Liver (tissue), 3 donors: ENCODE measurements at regions not wholly inside any gene's neighbourhood (a gene's known extent, or its start where the extent isn't known, plus 50 kb on each side); places are given as distances from the start of the nearest gene placed in this dataset.

Source experiments
- EGR1 ChIP-seq, 2 donors: IDR thresholded peaks; 2 replicates each; pipeline ENCODE4 v1.6.1; 2016 to 2018; ENCODE audit warnings: antibody characterized with exemption in 2 of 2, low read depth in 2 of 2
- FOXA1 ChIP-seq: IDR thresholded peaks from 2 replicates; pipeline ENCODE4 v1.6.1; 2016; ENCODE audit warnings: antibody characterized with exemption
- JUND ChIP-seq, 2 donors: IDR thresholded peaks; 2 replicates each; pipeline ENCODE4 v1.6.1; 2016; ENCODE audit warnings: antibody characterized with exemption in 2 of 2
- RAD21 ChIP-seq, 2 donors: IDR thresholded peaks; 2 replicates each; pipeline ENCODE4 v1.6.1; 2016; ENCODE audit warnings: antibody characterized with exemption in 2 of 2, mild to moderate bottlenecking in 2 of 2
- RXRA ChIP-seq, 2 donors: IDR thresholded peaks; 2 replicates each; pipeline ENCODE4 v1.6.1; 2017 to 2018; ENCODE audit warnings: antibody characterized with exemption in 2 of 2, mild to moderate bottlenecking in 1 of 2
- SP1 ChIP-seq: IDR thresholded peaks from 2 replicates; pipeline ENCODE4 v1.6.1; 2018; ENCODE audit warnings: antibody characterized with exemption, mild to moderate bottlenecking
- TAF1 ChIP-seq: conservative IDR thresholded peaks from 2 replicates; pipeline ENCODE4 v1.6.1; 2016; ENCODE audit warnings: antibody characterized with exemption, mild to moderate bottlenecking
- YY1 ChIP-seq: IDR thresholded peaks from 2 replicates; pipeline ENCODE4 v1.6.1; 2016; ENCODE audit warnings: antibody characterized with exemption, mild to moderate bottlenecking
- TF ChIP-seq, protein P1 (sequence below): IDR thresholded peaks from 2 replicates; pipeline ENCODE4 v1.6.1; 2016; ENCODE audit warnings: antibody characterized with exemption, mild to moderate bottlenecking
- TF ChIP-seq, protein P2 (sequence below): fragments of 150-350 bp; IDR thresholded peaks from 2 replicates; pipeline ENCODE4 v1.5.1; 2017; ENCODE audit warnings: improper control_type of control experiment, low read depth, low read length; ENCODE audit not compliant: missing input control
- donor health status: healthy.
- donor health status: healthy.

DNA sequence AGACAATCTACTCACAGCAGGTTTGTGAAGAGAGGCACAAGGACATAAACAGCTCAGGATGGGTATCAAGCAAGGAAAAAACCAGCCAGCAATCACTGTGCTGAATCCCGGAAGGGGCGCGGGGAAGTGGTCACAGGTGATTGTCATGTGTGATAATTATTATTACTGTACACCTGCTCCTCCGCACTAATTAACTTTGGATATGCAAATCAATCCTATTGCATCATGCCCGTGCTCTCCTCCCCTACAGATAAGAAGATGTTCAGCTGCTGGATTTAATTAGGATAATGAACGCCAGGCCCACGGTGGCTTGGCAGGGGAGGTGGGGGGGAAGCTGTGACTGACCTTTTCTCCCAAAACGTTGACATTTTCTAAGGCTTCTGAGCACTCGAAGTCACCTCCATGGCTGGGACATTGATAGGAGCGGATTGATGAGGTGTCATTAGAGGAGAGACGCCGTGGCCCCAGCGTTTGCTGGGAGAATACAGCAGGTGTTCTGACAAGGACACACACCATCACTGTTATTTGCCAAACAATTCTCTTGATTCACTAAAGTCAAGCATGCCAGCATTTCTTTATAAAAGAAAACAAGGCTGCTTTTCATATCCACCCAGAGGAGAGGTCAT lies 160.3 kb upstream of the VRK2 start:
- TF ChIP-seq, protein P1, sequence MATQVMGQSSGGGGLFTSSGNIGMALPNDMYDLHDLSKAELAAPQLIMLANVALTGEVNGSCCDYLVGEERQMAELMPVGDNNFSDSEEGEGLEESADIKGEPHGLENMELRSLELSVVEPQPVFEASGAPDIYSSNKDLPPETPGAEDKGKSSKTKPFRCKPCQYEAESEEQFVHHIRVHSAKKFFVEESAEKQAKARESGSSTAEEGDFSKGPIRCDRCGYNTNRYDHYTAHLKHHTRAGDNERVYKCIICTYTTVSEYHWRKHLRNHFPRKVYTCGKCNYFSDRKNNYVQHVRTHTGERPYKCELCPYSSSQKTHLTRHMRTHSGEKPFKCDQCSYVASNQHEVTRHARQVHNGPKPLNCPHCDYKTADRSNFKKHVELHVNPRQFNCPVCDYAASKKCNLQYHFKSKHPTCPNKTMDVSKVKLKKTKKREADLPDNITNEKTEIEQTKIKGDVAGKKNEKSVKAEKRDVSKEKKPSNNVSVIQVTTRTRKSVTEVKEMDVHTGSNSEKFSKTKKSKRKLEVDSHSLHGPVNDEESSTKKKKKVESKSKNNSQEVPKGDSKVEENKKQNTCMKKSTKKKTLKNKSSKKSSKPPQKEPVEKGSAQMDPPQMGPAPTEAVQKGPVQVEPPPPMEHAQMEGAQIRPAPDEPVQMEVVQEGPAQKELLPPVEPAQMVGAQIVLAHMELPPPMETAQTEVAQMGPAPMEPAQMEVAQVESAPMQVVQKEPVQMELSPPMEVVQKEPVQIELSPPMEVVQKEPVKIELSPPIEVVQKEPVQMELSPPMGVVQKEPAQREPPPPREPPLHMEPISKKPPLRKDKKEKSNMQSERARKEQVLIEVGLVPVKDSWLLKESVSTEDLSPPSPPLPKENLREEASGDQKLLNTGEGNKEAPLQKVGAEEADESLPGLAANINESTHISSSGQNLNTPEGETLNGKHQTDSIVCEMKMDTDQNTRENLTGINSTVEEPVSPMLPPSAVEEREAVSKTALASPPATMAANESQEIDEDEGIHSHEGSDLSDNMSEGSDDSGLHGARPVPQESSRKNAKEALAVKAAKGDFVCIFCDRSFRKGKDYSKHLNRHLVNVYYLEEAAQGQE, result no peak
- TF ChIP-seq YY1 (no peak), TAF1 (no peak), JUND (IDR thresholded peaks at IDR 0.05) (no peak), RAD21 (IDR thresholded peaks at IDR 0.05) (no peak), EGR1 (IDR thresholded peaks at IDR 0.05; ENCODE audit: low read depth in 2 of 2) (no peak), FOXA1 (no peak), SP1 (no peak), RXRA (IDR thresholded peaks at IDR 0.05) (no peak)
- TF ChIP-seq, protein P2, sequence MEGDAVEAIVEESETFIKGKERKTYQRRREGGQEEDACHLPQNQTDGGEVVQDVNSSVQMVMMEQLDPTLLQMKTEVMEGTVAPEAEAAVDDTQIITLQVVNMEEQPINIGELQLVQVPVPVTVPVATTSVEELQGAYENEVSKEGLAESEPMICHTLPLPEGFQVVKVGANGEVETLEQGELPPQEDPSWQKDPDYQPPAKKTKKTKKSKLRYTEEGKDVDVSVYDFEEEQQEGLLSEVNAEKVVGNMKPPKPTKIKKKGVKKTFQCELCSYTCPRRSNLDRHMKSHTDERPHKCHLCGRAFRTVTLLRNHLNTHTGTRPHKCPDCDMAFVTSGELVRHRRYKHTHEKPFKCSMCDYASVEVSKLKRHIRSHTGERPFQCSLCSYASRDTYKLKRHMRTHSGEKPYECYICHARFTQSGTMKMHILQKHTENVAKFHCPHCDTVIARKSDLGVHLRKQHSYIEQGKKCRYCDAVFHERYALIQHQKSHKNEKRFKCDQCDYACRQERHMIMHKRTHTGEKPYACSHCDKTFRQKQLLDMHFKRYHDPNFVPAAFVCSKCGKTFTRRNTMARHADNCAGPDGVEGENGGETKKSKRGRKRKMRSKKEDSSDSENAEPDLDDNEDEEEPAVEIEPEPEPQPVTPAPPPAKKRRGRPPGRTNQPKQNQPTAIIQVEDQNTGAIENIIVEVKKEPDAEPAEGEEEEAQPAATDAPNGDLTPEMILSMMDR, result no peak
